CD4-positive, alpha-beta T cell (primary cell): ENCODE measurements at regions not wholly inside any gene's neighbourhood (a gene's known extent, or its start where the extent isn't known, plus 50 kb on each side); places are given as distances from the start of the nearest gene placed in this dataset.

Experiments used
- ATAC-seq: fragments of 200-7000 bp; cut with Tn5 transposase; one replicate; pipeline ENCODE4 v1.10.0; 2022; ENCODE audit warnings: mild to moderate bottlenecking; ENCODE audit not compliant: poor library complexity
- CTCF ChIA-PET: fragments of 350-600 bp; sonication (Branson Sonifier 250); formaldehyde crosslinking; loops from one replicate; lab custom pipeline; 2021; ENCODE audit warnings: antibody characterized with exemption, inconsistent platforms; lab: Charles Lee
- POLR2A ChIA-PET: fragments of 350-600 bp; sonication (Branson Sonifier 250); formaldehyde crosslinking; loops from one replicate; lab custom pipeline; 2021; ENCODE audit warnings: antibody characterized with exemption, inconsistent platforms; lab: Charles Lee
- DNase-seq, 14 experiments: peaks; one replicate each; pipeline ENCODE4 v3.0.0-alpha.2; 2013 to 2020; ENCODE audit warnings: mixed read lengths in 2 of 14
- H3K27ac ChIP-seq, 2 donors: one replicate each; pipeline versions ENCODE4 v1.5.1 to v1.7.0; 2013; ENCODE audit warnings: low read length in 2 of 2, low read depth in 1 of 2, mild to moderate bottlenecking in 1 of 2
- H3K27me3 ChIP-seq, 2 experiments: 1 replicate in 1 of 2; 2 replicates in 1 of 2; pipeline versions ENCODE4 v1.6.1 to v1.7.0; 2013; ENCODE audit warnings: low read length in 2 of 2, control low read depth in 1 of 2, mild to moderate bottlenecking in 1 of 2, moderate library complexity in 1 of 2; ENCODE audit not compliant: insufficient read depth in 2 of 2, control insufficient read depth in 1 of 2
- H3K36me3 ChIP-seq: one replicate; pipeline ENCODE4 v1.6.1; 2013; ENCODE audit warnings: low read length, control low read depth; ENCODE audit not compliant: insufficient read depth
- H3K4me1 ChIP-seq: one replicate; pipeline ENCODE4 v1.6.1; 2013; ENCODE audit warnings: low read length, control low read depth; ENCODE audit not compliant: insufficient read depth
- H3K4me3 ChIP-seq: one replicate; pipeline ENCODE4 v1.5.1; 2013; ENCODE audit warnings: mild to moderate bottlenecking, low read length, moderate library complexity
- H3K9me3 ChIP-seq, 2 experiments: 1 replicate in 1 of 2; 2 replicates in 1 of 2; pipeline versions ENCODE4 v1.6.1 to v1.7.0; 2013; ENCODE audit warnings: low read length in 2 of 2, mild to moderate bottlenecking in 2 of 2, control low read depth in 1 of 2, moderate library complexity in 1 of 2; ENCODE audit not compliant: control insufficient read depth in 1 of 2, insufficient read depth in 1 of 2
- H3K27ac Mint-ChIP-seq: one replicate; pipeline ENCODE4 v1.8.0; 2020; ENCODE audit warnings: mixed read lengths
- H3K27me3 Mint-ChIP-seq: one replicate; pipeline ENCODE4 v1.8.0; 2021; ENCODE audit warnings: mixed read lengths
- H3K36me3 Mint-ChIP-seq: one replicate; pipeline ENCODE4 v1.8.0; 2021; ENCODE audit warnings: low read depth, mixed read lengths
- H3K4me1 Mint-ChIP-seq: one replicate; pipeline ENCODE4 v1.8.0; 2021; ENCODE audit warnings: low read depth, mixed read lengths
- H3K4me3 Mint-ChIP-seq: one replicate; pipeline ENCODE4 v1.8.0; 2020; ENCODE audit warnings: mild to moderate bottlenecking, mixed read lengths
- H3K9me3 Mint-ChIP-seq: one replicate; pipeline ENCODE4 v1.8.0; 2020; ENCODE audit warnings: mixed read lengths
- CTCF ChIP-seq: fragments of 200-600 bp; IDR thresholded peaks from one replicate; pipeline ENCODE4 v1.8.0; 2022; ENCODE audit warnings: antibody characterized with exemption, mild to moderate bottlenecking
- intact Hi-C, 2 experiments: fragments of 100-400 bp; cut with DNase I in 1 of 2; cut with micrococcal nuclease in 1 of 2; formaldehyde crosslinking; loops; one replicate each; pipeline versions ENCODE4 v1.15.1 to v1.9.0; 2023 to 2025; cut with DNase I, micrococcal nuclease

- Histone ChIP-seq H3K9me3 (no peaks in the 10 kb centered on the region), H3K36me3 (no peaks in the 10 kb centered on the region), H3K4me3 (no peak overlapping the region), H3K4me1 (no peaks in the 10 kb centered on the region), H3K27me3 (no peaks in the 10 kb centered on the region), H3K27ac (no peak overlapping the region)
- Mint-ChIP-seq H3K4me3 (no peak overlapping the region), H3K27ac (no peak overlapping the region), H3K36me3 (no peaks in the 10 kb centered on the region), H3K4me1 (no peaks in the 10 kb centered on the region), H3K9me3 (peaks cover 3% of the 10 kb centered on the region), H3K27me3 (no peaks in the 10 kb centered on the region)
- DNase-seq = no peak
- no peak for TF ChIP-seq CTCF
- ChIA-PET CTCF (no interaction called here), POLR2A (no interaction called here)
- ATAC-seq = no peak
- intact Hi-C loops = no loop called here
These were observed 1014.1 kb downstream of the REEP3 start for GRCh38 chr10:64535131-64535867.

GRCh38 chr10:64537112-64537511 lies 1015.9 kb downstream of the REEP3 start:
- Mint-ChIP-seq H3K4me1 (no peaks in the 10 kb centered on the region), H3K27me3 (no peaks in the 10 kb centered on the region), H3K9me3 (peaks cover 5% of the 10 kb centered on the region), H3K27ac (no peak overlapping the region), H3K36me3 (no peaks in the 10 kb centered on the region), H3K4me3 (no peak overlapping the region)
- no peak for ATAC-seq
- TF ChIP-seq CTCF = no peak
- DNase-seq = no peak
- H3K36me3 ChIP-seq = no peaks in the 10 kb centered on the region
- ChIA-PET CTCF (no interaction called here), POLR2A (no interaction called here)
- no peak overlapping the region for H3K27ac ChIP-seq
- H3K4me1 ChIP-seq = no peaks in the 10 kb centered on the region
- no peaks in the 10 kb centered on the region for H3K27me3 ChIP-seq
- H3K9me3 ChIP-seq = no peaks in the 10 kb centered on the region
- intact Hi-C loops = no loop called here
- H3K4me3 ChIP-seq = no peak overlapping the region

- POLR2A ChIA-PET = no interaction called here
- Histone ChIP-seq H3K36me3 (no peaks in the 10 kb centered on the region), H3K9me3 (no peaks in the 10 kb centered on the region), H3K4me3 (no peak overlapping the region), H3K27me3 (no peaks in the 10 kb centered on the region), H3K27ac (no peak overlapping the region), H3K4me1 (no peaks in the 10 kb centered on the region)
- peaks cover 5% of the 10 kb centered on the region for H3K9me3 Mint-ChIP-seq
- no peaks in the 10 kb centered on the region for H3K27me3 Mint-ChIP-seq
- ATAC-seq = no peak
- CTCF ChIA-PET = no interaction called here
- intact Hi-C loops = no loop called here
- no peaks in the 10 kb centered on the region for H3K36me3 Mint-ChIP-seq
- H3K27ac Mint-ChIP-seq = no peak overlapping the region
- H3K4me1 Mint-ChIP-seq = no peaks in the 10 kb centered on the region
- no peak overlapping the region for H3K4me3 Mint-ChIP-seq
- no peak for DNase-seq
- TF ChIP-seq CTCF = no peak
These were observed 1016.7 kb downstream of the REEP3 start for GRCh38 chr10:64537928-64538327.
